ELR (cell line): ENCODE measurements at regions not wholly inside any gene's neighbourhood (a gene's known extent, or its start where the extent isn't known, plus 50 kb on each side); places are given as distances from the start of the nearest gene placed in this dataset.
A peak's percentile ranks its signal among the peaks of the same experiment; 100 is the strongest.

Source experiments
- DNase-seq: peaks from one replicate; pipeline ENCODE4 v3.0.0-alpha.2; 2015; ENCODE audit warnings: low read depth

DNA sequence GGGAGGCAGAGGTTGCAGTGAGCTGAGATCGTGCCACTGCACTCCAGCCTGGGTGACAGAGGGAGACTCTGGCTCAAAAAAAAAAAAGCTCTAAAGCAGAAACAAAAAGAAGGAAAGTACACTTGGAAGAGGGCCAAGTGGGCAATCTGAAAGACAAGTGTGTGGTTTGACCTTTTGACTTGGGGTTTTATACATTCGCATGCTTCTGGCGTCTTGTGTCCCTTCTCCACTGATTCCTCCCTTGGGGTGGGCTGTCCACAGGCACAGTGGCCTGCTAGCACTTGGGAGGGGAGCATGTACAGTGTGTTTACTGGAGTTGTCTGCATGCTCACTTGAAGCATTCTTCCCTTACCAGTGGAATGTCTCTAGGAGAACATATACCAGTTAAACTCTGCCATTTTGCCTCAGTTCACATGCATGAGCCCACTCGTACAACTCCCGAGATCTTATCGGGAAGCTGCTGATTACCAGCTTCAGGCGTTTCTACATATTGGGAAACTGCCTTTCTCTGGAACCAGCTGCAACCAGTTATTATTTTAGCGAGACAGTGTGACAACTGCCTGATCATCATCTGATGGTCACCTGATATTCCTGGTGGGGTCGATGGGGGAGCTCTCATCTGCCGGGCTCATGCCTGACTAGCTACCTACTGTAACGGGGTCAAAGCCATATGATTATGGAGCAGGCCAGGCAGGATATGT, 113.5 kb upstream of the ZNF678 start:
- no peak for DNase-seq

GRCh38 chr1:227449051-227449450, 114.3 kb upstream of the ZNF678 start:
- peak; percentile 68 for DNase-seq

- peak; percentile 47 for DNase-seq
Observed at GRCh38 chr1:227447531-227447990, 115.8 kb upstream of the ZNF678 start.

GRCh38 chr1:227445746-227446145, 117.6 kb upstream of the ZNF678 start:
- DNase-seq = no peak

DNA sequence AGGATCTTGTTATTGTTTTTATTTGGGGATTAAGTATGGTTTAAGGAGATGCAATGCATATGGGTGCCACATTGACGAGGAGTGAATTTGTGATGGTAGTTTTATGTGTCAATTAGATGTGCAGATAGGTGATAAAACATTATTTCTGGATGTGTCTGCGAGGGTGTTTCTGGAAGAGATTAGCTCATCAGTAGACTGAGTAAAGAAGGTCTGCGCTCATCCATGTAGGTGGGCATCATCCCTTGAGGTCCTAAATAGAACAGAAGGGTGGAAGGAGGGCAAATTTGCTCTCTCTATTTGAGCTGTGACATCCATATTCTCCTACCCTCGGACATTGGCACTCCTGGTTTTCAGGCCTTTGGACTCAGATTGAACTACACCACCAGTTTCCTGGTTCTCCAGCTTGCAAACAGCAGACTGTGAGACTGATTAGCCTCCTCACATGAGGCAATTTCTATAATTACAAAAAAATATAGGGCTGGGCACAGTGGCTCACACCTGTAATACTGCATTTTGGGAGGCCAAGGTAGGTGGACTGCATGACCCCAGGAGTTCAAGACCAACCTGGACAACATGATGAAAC, 118.2 kb upstream of the ZNF678 start:
- DNase-seq = no peak

- DNase-seq = no peak
Observed at GRCh38 chr1:227440182-227440581, 121.9 kb upstream of the CDC42BPA start.

DNA sequence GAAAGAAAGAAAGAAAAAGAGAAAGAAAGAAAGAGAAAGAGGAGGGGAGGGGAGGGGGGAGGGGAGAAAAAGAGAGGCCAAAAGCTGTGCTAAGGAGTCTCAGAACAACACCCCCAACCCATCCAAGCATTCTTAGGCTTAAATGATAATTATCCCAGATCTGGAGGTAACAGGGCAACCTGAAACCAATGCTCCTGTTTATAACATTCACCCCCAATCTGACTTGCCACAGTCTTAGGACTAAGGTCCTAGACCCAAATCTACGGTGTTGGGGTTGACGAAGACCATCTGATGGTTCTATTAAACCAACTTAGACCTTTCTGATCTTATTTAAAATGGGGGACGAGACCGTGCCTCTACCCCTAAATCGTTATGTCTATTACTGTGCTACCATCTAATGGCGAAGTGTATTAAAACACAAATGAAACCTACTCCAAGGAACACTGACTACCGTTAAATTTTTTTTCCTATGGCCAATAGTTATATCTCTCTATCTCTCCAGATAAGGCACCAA, 119.3 kb upstream of the CDC42BPA start:
- peak; percentile 80 for DNase-seq

DNA sequence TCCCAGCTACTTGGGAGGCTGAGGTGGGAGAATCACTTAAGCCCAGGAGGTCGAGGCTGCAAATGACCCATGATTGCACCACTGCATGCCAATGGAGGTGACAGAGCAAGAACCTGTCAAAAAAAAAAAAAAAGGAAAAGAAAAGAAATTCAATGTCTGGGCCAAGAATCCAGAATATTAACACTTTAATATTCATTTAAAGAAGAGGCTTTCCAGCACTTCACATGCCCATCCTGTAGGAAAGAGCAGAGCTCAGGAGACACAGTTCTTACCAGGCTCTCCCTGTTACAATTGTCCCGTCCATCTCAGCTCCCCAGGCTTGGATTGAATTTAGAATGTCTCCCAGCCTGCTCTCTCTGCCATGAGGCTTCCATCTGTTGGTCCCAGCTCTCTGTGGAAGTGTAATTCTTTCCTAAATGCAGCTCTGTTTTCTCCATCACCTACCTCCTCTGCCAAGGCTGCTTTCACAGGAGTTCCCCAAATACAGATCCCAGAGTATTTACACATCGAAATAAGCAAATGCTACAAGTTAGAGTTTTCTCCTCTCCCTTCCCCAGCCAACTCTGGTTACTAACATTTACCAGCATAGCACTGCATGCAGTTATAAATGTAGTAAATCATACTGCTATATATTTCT, 116.6 kb upstream of the CDC42BPA start:
- DNase-seq = no peak

DNA sequence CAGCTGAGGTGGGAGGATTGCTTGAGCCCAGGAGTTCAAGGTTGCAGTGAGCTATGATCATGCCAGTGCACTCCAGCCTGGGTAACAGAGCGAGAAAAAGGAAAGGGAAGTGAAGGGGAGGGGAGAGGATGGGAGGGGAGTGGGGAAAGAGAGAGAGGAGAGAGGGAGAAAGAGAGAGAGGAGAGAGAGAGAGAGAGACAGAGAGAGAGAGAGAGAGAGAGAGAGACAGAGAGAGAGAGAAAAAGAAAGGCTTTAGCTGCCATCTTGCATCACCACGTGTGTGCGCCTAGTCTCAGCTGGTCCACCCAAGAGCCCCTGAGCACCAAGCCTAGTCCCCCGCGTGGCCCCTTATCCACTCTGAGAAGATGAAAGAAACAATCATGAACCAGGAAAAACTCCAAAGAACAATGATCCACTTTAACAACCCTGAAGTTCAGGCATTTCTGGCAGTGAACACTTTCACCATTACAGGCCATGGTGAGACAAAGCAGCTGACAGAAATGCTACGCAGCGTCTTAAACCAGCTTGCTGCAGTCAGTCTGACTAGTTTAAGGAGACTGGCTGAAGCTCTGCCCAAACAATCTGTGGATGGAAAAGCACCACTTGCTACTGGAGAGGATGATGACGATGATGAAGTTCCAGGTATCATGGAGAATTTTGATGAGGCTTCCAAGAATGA, 115.5 kb upstream of the CDC42BPA start:
- no peak for DNase-seq

GRCh38 chr1:227432981-227433380, 114.7 kb upstream of the CDC42BPA start:
- DNase-seq = no peak

- DNase-seq = no peak
Observed at GRCh38 chr1:227432181-227432535, 113.9 kb upstream of the CDC42BPA start.

GRCh38 chr1:227429447-227430359, 111.4 kb upstream of the CDC42BPA start:
- DNase-seq = peak; percentile 77

GRCh38 chr1:227428803-227429202, 110.5 kb upstream of the CDC42BPA start:
- peak; percentile 77 for DNase-seq

DNA sequence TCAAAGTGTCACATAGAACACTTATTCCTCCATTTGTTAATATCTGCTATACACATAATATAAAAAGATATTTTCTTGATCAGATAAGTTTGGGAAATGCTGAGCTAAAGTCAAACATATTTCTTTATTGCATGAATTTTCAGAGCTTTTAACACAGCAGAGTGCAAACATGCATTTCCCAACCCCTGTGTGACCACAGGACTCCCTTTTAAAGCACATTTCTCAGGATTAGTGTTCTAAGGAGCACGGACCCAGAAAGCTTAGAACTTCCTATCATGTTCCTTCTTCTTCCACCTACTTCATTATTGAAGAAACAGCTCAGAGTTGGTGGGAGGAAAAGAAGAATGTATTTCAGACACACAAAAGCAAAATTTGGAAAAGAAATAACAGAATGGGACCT, 109.1 kb upstream of the CDC42BPA start:
- no peak for DNase-seq

GRCh38 chr1:227424953-227425352, 106.7 kb upstream of the CDC42BPA start:
- DNase-seq = no peak

GRCh38 chr1:227424159-227424680, 105.9 kb upstream of the CDC42BPA start:
- DNase-seq = no peak

- DNase-seq = no peak
Observed at GRCh38 chr1:227422581-227422980, 104.3 kb upstream of the CDC42BPA start.

- DNase-seq = no peak
Observed at GRCh38 chr1:227420147-227420546, 101.9 kb upstream of the CDC42BPA start.

GRCh38 chr1:227417756-227418480, 99.6 kb upstream of the CDC42BPA start:
- DNase-seq = peak; percentile 35

DNA sequence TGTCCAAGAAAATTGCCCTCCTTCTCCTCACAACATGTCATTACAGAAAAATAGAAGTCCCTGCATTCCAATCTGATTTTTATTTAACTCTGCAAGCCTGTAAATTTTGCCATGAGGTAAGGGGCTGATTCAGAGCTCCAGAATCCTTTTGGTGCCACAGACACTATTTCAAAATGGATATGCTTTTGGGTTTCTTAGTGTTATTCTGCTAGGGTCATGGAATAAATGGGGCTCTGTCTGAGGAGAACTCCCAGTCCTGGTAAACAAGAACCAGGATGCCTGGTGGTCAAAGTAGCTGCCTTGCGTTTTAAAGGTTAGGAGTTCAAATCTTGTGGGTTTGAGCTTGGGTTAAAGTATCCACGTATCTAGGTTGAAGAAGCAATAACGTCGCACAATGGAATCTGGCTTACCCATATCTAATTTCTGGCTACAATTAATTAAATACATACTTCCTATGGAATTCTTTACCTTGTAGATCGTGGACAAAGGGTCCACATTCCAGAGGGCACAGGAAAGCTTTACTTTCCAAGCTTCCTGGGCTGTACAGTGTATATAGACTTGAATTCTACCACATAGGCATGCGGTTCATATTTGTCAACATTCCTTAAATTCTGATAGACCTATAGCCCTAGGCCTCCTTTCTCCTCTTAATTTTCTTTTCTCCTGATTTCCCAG, 98.0 kb upstream of the CDC42BPA start:
- no peak for DNase-seq
